Gastrocnemius medialis (tissue), 4 donors: ENCODE measurements at regions not wholly inside any gene's neighbourhood (a gene's known extent, or its start where the extent isn't known, plus 50 kb on each side); places are given as distances from the start of the nearest gene placed in this dataset.

Source experiments
- CTCF ChIP-seq, 5 experiments: fragments of 450-650 bp in 3 of 5; fragments of 200-600 bp in 2 of 5; sonication (generic) in 2 of 5; IDR thresholded peaks in 4 of 5; conservative IDR thresholded peaks in 1 of 5; 1 replicate in 4 of 5; 2 replicates in 1 of 5; pipeline ENCODE4 v1.5.1; 2016 to 2019; ENCODE audit warnings: antibody characterized with exemption in 5 of 5, mild to moderate bottlenecking in 3 of 5, moderate library complexity in 3 of 5
- POLR2A ChIP-seq, 2 donors: fragments of 450-650 bp; IDR thresholded peaks; one replicate each; pipeline ENCODE4 v1.6.1; 2017; ENCODE audit warnings: antibody characterized with exemption in 2 of 2, mild to moderate bottlenecking in 2 of 2, moderate library complexity in 2 of 2

- TF ChIP-seq CTCF (IDR thresholded peaks at IDR 0.05 in 4 of 5, conservative IDR thresholded peaks at IDR 0.05 in 1 of 5) (no peak), POLR2A (IDR thresholded peaks at IDR 0.05) (no peak)
Measured at GRCh38 chr14:97977651-97978261, 1180.6 kb downstream of the VRK1 start.
